Forelimb muscle (tissue), 1 donor: ENCODE measurements at regions not wholly inside any gene's neighbourhood (a gene's known extent, or its start where the extent isn't known, plus 50 kb on each side); places are given as distances from the start of the nearest gene placed in this dataset.
"Not testable (repeated sequence)": the region's sequence is repeated elsewhere in the genome, so short reads cannot be mapped to it uniquely, and the experiment has no call there.

Experiments
- DNase-seq: peaks from one replicate; pipeline ENCODE4 v3.0.0-alpha.2; 2013; ENCODE audit warnings: low read depth

DNA sequence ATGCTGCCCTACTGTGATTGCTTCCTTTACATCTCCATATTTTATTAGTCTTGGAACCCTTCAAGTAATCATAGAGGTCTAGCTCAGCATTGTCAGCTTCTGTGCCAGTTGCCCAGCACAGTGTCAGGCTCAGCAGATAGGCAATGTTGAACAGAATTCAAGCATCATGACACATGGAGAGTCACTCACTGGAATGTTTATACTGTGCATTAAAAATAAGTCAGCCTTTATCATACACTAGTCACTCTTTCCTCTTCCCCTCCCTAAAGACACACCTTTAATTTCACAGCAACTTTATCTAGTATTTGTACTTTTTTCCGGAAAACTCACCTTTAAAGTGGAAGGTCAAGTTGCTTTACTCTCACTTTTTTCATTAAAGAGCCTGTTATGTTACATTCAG is 253.8 kb upstream of the CDH11 start:
- no peak for DNase-seq

DNA sequence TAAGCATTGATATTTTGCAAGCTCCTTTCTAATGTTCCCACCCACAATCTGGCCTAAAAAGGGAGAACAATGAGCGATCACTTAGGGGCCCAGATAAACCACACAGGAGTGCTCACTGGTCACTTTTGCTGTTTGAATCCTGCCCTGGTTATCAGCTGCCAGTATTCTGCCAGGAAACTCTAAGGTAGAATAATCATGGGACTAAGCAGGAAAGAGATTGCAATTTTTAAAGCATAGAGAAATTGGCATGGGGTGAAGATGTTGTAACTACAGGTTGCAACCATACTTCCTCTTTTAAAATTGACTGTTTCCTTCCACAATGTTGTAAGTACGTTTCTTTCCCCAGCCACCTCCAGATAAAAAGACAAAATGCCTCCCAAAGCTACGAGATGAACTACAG is 251.2 kb upstream of the CDH11 start:
- no peak for DNase-seq

DNA sequence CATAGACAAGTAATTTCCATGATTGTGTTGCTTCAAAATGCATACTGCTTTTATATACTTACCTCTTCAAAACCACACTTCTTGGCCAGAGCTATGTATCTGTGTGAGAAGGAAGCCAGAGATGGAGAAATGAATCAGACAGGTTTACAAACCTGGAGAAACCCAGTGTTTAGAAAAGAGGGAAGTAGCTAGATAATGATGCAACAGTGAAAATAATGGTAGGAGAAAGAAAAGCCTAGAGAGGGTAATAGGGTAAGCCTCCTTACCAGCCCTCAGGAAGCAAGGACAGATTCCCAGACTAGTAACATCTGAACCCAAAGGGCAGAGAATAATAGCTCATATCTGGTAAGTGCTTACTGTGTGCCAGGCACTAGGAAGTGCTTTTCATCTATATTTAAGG is 250.3 kb upstream of the CDH11 start:
- no peak for DNase-seq

DNA sequence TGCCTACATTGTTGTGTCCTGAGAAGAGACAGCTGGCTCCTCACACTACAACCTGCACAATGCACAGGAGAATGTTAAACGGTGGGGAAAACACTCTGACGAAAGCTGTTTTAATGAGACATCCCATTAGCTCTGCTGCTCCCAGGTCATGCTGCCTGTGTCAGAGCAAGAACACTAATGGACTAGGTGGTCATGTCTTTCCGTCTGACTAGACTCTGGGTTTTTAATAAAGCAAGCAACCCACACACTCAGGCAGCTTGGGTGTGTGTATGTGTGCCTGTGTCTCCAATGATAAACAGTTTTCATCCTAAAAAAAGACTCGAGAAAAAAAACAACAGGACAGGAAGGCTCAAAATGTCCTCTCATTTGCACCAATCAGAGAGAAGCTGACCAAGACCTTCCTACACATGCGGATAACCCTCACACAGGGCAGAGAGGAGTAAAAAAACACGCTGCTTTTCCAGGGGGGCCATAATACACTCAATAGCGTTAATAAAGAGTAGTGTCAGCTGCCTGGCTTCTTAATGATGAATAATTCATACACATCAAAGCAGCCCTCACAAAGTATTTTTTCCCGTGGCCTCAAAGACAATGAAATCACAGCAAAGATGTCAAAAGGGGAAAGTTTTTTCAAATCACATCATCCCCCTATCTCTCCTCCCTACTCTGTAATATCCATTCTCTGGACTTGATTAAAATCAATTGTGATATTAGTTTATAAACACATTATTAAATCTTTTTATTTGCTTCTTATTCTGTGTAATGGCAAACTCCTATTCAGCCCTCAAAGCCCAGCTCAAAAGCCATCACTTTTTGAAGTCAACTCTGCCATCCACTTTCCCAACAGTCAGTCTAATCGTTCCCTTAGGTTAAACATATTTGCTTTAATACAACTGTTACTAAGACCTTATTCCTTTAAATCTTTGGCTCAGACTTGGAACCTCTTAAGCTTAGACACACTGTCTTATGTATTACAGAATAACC is 244.2 kb upstream of the CDH11 start:
- no peak for DNase-seq

DNA sequence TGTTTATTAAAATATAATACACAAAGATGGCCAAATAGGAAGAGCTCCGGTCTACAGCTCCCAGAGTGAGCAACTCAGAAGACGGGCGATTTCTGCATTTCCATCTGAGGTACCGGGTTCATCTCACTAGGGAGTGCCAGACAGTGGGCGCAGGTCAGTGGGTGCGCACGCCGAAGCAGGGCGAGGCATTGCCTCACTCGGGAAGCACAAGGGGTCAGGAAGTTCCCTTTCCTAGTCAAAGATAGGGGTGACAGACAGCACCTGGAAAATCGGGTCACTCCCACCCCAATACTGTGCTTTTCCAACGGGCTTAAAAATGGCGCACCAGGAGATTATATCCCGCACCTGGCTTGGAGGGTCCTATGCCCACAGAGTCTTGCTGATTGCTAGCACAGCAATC is 234.9 kb upstream of the CDH11 start:
- not testable (repeated sequence) for DNase-seq

DNA sequence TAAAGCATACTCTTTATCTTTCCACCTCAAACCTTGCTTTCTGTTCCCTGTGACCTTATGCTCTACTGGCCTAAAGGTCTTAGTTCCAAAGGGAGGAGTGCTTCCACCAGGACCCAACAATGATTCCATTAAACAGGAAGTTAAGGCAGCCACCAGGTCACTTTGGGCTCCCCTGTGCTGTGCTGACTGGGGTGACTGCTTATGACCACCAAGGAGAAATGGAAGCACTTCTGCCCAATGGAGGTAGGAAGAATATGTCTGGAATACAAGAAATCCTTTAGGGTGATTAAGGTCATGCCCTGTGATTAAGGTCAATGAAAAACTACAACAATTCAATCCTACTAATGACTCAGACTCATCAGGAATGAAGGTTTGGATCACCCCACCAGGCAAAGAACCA is 233.8 kb upstream of the CDH11 start:
- no peak for DNase-seq

DNA sequence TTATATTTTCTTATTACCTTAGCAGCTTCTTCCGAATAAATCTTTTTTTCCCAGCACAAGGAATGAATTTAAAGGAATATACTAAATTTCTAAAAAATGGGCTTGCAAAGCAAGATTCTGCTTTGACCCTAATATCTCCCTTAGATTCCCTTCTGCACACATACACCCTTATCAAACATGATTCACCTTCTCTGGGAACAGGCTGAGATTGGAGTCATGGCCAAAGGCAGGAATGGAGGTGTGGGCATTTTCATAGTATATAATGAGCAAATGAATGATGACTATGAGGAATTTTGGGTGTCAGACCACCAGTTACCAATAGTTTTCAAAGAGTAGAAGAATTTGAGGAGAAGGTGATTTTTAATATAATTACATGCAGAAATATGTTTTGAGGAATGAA is 231.3 kb upstream of the CDH11 start:
- no peak for DNase-seq

DNA sequence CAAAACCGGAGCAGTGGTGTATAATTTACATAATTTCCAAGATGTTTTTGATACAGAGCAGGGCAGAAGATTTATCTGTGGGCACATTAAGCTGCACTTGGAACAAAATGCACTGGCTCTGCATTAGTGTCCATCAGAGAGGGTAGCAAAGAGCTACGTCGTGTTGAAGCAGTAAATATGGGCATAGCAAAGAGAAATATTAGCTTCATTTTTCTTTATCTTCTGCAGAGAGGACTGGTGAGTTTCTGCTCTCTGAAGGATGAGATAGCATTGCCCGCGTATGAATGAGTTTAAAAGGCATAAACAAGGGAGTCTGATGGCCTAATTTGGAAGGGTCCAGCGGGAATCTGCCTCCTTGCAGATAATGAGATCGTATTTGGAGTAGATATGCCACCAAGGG is 227.8 kb upstream of the CDH11 start:
- no peak for DNase-seq

DNA sequence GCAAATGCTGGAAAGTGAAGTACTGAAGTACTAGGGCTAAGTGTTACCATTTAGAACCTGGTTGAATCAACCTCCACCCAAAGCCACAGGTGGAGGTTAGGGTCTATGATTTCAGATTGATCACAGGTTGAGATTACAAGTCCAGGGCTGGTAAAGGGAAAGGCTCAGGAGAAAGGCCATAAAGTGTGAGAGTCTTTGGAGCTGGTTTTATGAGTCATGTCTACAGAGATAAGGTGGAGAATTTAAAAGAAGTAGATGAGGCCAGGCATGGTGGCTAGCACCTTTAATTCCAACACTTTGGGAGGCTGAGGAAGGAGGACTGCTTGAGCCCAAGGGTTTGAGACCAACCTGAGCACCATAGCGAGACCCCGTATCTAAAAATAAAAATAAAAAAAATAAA is 221.7 kb upstream of the CDH11 start:
- no peak for DNase-seq

DNA sequence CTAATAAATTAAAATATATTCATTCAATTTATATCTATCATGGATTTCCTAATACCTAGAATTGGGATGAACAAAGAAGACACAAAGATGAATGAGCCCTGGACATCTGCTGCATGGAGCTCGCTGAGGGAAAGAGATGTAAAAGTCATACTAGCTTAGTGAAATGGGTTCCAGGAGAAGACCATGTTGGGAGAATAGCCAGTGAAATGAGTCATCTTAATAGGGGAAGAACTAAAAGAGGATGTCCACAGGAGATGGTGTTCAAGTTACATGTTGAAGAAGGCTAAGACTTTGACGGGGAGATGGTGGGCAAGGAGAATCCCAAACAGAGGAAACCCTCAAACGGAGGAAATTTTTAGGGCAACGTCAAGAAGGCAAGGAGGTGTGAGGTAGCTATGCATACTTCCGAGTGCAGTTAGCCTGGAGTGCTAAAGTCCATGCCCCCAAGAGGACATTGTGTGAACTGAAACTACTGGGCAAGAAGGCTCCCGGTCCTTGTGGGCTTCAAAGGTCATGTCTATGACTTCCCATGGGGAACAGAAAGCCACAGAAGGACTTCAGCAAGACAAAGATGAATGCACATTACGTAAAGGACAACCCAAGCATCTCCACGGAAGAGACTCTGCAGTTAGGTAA is 220.5 kb upstream of the CDH11 start:
- no peak for DNase-seq

DNA sequence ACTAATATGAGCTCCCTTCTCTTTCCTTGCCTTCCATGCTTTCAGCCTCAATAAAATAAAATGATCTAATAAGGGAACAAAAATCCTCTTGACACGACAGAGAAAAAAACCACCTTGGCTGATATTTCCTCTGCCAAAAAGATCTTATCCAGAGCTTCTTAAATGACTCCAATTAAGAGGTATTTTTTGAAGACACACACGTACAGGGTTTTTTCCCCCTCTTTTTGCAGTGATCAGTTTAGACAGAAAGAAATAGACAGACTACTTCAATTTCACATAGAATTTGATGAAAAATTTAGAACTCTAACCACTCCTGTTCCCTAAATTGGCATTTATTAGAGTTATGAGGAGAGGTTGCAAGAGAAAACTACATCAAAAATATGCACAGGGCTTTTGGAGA is 217.2 kb upstream of the CDH11 start:
- DNase-seq, result no peak

DNA sequence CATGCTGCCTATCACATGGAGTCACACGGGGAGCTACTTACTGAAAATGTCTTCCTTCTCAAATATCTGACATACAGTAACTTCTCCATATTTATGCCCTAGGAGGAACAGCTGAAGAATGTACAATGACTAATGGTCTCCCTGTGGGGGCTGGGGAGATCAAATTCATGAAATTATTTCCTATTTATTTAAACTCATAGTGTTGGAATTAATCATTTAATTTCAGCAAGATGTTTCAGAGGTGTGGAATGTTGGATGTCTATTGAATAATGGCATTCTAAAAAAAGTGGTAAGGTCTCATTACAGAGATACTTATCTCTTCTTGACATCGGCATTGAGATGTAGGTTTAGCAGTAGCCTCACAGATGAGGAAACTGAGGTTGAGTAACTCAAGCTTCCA is 214.3 kb upstream of the CDH11 start:
- DNase-seq, result no peak

DNA sequence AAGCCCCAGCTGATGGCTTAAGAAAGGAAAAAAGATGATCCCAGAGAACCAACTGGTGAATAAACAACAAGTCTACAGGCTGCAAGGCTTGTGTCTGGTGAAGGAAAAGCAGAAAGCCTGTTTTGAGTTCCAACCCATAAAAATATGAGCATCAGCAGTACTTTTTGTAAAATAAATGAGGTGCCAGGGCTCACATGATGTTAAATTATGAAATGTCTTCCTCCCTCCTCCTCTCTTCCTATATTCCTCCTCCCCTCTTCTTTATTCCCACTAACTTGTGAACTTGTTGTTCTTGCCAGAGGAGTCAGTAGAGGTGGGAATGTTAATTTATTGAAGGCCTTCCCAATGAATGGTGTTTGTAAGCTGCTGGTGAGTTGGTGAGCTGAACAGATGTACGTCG is 212.2 kb upstream of the CDH11 start:
- no peak for DNase-seq

DNA sequence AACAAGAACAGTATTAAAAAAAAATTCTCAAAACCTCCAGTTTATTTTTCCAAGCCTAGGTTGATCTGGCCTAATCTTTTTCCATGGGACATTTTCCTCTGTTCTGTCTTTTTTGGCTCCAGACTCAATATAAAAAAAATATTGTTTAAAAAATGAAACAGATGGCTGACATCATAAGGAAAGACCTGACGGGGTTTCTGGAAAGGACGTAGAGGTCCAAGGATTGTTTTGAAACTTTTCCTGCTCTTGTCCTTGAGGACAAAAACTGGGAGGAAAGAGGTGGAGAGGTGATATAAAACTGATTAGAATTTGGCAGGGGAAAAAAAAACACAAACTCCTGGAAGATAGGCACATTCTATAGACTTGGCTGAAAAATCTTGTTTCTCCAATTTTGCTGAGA is 211.4 kb upstream of the CDH11 start:
- no peak for DNase-seq

DNA sequence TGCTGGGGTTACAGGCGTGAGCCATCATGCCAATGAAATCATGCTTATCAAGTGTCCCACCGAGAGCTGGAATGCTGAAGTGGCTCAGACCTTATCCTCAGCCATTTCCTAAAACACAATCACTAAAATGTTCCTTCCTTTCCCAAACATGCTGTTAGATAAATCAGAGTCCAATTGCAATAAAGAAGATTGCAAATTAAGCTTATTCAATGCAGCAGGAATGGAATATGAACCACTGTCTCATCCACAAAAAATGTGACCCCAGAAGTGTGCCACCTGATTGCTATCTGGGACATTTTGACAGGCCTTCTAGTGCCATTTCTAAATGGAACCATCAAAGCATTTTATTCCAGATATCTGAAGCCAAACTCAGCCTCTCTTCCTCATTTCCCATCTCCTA is 205.5 kb upstream of the CDH11 start:
- no peak for DNase-seq

DNA sequence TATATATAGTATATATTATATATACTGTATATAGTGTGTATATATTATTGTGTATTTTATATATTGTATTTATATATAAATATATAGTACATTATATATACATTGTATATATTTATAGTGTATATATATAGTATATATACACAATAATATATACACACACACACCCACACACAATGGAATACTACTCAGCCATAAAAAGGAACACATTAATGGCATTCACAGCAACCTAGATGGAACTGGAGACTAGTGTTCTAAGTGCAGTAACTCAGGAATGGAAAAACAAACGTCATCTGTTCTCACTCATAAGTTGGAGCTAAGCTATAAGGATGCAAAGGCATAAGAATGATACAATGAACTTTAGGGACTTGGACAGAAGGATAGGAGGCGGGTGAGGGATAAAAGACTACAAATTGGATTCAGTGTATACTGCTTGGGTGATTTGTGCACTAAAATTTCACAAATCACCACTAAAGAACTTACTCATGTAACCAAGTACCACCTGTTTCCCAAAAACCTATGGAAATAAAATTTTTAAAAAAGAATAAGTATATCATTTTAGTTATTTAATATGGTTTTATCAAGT is 201.9 kb upstream of the CDH11 start:
- DNase-seq, result no peak

DNA sequence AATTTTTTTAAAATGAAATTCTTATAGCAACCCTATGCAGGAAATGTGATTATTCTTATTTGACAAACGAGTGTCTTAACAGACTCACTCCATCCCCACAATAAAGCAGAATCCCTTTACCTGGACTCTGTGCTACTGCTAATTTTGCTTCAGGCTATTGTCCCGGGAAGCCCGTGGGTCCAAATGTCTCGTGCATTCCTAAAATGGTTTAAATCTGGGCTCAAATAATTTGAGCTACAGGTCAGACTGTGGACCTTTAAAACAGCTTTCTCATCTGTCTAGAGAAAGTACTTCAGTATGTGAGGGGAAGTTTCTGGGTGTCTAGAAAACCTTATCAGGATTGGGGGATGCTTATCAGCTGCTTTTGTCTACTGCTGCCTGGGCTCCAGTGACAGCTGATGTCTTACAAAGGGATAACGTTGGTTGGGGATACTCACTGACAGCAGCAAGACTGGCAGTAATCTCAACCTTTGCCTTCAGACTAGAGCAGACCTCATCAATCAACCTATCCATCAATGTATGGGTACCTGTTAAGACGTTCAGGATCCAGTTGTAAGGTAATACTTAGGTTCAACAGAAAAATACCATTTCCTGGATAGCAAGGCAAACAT is 197.9 kb upstream of the CDH11 start:
- DNase-seq, result no peak

DNA sequence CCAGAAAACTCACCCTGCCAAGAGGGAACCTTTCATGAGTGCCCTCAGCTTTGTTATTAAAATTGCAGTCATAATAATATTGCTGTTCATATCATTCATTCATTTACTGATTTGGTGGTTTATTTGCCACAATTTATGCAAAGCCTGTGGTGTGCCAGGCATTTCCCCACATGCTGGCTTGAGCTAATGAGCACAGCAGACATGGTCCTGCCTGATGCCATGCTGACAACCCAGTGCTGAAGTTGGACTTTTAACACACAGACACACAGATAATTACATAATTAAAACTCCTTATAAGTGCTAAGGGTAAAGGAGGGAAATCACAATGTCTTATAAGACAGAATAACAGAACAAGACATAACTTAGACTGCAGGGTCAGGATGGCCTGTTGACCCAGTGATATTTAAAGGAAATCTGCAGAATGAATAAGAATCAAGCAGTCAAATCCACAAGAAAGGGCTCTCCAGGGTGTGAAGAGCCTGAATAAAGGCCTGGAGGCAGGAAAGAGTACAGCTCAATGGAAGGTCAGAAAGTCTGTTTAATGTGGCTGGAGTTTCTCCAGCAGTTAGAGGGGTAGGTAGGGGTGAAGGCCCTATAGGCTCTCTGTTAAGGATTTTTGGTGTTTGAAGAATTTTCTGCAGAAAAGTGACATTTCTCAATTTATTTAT is 196.9 kb upstream of the CDH11 start:
- no peak for DNase-seq

DNA sequence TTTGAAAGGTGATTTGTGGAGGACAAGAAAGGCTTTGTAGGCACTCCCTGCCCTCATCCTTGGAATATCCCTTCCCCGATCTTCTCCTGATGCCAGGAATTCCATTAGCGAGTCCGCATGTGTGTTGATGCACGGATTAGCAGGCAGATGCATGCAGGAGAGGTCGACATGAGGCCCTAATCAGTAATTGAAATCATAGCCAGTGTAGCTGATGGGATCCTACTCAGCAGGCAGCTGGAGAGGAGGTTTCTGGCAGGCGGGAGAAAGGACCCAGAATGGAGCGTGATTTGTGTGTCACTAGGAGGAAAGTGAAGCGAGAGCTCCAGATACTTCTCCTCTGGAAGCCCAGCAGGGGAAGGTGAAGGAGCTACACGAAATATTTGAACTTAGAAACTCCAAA is 196.3 kb upstream of the CDH11 start:
- no peak for DNase-seq

DNA sequence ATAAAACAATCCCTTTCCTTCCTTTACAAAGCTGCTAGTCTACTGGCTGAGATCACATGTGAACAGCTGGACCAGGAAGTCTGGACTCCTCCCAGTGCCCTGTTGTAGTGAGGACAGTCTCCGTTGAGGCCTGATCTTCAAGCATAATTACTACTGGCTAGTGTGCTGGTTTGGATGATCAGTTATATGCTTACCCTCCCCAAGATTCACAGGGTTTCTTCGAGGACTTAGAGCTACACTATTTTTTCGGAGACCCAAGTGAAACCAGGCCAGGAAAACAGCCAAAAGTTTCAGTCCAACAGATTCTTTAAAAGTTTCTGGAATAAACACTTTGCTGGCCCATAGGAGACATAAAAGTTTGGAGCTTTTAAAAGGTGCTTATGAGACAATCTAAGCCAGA is 194.9 kb upstream of the CDH11 start:
- no peak for DNase-seq

DNA sequence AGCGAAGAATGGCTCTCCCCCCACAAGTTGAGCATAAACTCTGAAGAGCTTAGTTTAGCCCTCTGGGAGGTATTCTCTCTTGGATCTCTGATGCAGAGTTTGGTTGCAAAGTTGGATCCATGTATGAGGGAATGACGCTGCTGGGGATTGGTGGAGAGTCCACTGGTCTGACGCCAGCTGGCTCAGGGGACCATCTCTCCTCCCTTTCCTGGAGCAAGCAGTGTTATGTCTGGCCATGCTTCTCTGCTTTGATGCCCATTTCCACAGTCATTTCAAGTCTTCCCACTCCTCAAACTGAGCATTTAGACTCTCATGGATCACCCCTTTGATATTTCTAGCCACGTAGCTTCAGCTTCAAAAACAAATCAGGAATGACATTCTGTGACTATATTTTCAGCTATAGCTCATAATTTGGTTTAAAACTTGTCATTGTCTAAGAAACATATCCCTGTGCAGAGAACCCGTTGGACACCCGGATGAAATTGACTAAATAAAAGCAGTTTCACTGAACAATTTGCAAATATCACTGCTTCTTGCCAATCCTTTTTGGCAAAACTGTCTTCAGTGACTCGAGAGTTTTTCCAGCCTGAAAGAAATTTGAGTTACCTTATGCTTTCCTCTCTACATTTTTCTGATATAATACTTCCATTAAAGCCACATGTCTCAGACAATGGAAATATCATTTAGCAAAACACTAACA is 193.4 kb upstream of the CDH11 start:
- DNase-seq, result peak; percentile 65
